ENCODE measurements at regions not wholly inside any gene's neighbourhood (a gene's known extent, or its start where the extent isn't known, plus 50 kb on each side); places are given as distances from the start of the nearest gene placed in this dataset.

DNA sequence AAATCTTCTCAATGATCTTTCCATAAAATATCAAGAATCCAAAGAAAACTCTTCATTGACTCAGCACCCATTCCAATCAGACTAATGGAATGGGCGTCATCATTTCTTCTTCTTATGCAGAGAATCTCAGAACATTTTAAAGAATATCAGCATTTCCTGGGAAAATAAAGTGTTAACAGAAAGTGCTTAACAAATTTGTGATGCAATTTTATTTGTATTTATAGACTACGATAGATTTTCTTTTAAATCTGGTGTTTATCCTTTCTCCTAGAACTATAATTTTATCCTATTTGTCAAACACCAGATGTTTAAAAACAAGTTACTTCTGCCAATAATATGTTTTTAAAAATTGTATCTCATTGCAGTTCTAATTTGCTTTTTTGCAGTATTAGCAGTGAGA, 330.7 kb downstream of the COL12A1 start:
- no peak for DNase-seq

DNA sequence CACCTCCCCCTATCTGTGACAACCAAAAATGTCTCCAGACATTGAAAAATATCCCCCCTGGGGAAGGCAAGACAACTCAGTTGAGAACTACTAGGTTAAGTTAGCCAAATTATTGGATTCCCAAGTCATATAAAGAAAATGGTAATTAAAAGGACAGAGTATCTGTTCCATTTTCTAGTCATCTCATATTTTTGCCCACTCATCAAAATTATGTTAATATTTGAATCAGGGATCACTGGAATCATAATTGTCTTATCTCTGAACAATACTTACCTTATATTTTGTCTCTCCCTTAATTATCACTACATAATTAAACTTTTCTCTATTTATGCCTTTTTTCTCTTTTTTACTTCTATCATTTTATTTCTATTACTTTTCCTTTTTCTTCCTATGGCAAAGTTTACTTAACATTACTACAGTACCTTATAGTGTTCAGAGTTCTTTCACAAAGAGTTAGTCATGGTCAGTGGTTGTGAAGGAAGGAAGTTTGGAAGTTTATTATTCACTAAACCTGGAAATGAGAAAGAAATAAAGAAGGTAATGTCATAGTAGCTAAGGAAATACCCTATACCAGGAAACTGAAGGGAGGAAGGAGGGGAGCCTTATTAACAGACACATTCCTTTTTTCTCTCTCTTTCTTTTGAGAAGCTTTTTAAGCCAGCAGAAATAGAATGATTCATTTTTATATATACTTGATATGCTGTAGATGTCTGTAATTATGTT, 332.9 kb downstream of the COL12A1 start:
- DNase-seq: no peak

GRCh38 chr6:74871757-74872156, 334.1 kb downstream of the COL12A1 start:
- no peak for DNase-seq

DNA sequence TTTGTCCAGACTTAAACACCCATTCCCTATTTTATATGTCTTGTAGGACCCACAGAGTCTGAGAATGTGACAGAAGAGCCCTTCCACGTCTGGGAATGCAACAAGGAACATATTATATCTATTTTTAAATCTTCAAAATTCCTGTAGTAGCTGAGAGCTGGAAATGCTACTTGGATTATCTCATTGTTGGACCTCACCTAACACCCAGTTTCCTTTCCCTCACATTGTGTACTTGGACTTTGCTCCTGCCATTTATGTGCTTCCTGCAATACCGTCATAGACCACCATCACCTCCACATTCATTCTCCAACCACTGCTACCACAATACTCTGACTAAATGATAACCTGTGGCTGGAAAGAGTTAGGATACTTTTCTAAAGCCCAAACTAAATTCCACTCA, 335.4 kb downstream of the COL12A1 start:
- no peak for DNase-seq

GRCh38 chr6:74867291-74867690, 338.6 kb downstream of the COL12A1 start:
- DNase-seq: no peak

GRCh38 chr6:74863968-74864367, 341.9 kb downstream of the COL12A1 start:
- DNase-seq: no peak

DNA sequence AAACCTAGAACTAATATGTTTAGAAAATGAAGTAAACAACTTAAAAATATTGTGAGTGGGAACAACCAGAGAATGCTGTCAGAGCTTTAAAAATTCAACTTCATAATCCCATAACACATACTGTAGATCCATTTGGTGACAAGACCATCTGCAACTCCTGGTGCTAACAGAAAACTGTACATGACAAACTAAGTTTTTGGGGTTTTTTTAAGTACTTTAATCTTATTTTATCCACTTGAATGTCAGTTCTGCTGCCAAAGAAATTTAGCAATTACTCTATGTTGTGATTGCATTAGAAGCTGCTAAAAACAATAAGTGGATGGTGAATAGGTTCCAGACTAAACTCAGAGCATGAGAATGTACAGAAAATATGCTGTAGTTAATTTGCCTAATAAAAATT, 345.4 kb downstream of the COL12A1 start:
- no peak for DNase-seq

GRCh38 chr6:74857157-74857556, 348.7 kb downstream of the COL12A1 start:
- no peak for DNase-seq

DNA sequence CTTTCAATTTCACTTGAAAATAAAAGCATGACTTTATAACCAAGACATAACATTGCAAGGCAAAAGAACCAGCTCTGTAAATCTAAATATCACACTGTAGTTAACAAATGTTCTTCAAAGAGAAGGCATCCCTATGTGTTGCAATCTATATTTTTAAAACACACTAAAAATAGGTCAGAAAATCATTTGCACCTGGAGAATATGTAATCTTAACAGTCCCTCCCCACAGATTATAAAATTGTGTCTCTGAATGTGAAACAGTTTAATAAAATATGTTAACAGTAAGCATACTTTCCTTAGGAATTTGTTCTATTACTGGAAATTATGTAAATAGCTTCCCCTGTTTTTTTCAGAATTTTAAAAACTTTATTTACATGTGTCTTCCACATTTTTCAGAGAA, 351.9 kb downstream of the COL12A1 start:
- DNase-seq: no peak

GRCh38 chr6:74851596-74851995, 354.3 kb downstream of the COL12A1 start:
- DNase-seq: no peak

DNA sequence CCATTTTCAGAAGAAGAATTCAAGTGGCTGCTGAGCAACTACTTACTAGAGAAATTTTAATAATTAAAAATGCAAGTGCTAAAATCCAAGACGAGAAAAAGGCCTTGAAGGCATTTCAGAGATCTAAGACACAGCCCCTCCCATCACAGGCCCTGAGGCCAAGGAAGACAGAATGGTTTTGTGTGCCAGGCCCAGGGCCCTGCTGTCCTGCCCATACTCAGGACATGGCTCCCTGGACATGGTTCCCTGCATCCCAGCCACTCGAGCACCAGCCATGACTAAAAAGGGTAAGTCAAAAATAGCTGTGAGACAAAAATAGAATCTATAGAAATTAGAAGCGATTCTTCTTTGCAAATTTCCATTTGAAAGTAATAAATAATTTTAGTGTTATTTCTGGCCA, 364.9 kb downstream of the COL12A1 start:
- DNase-seq: no peak

DNA sequence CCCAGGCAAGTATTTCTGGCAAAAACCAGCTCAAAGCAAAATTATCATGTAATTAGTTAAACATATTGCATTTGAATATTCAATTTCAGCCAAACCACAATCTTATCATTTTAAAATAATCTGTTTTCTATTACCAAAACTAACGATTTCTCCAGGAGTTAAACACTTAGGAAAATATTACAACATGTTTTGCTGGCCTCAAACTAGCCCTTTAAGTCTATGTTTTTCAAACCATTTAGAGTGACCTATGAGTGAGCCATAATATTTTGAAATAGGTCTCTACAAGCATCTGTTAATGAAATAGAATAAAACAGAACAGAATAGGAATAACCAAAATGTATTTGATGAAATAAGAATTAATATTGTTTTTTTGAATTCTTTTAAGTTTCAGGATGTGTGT, 370.9 kb downstream of the COL12A1 start:
- DNase-seq: no peak

GRCh38 chr6:74826263-74826662, 379.6 kb downstream of the COL12A1 start:
- no peak for DNase-seq

- no peak for DNase-seq
Observed at GRCh38 chr6:74814440-74814839, 391.4 kb downstream of the COL12A1 start.

DNA sequence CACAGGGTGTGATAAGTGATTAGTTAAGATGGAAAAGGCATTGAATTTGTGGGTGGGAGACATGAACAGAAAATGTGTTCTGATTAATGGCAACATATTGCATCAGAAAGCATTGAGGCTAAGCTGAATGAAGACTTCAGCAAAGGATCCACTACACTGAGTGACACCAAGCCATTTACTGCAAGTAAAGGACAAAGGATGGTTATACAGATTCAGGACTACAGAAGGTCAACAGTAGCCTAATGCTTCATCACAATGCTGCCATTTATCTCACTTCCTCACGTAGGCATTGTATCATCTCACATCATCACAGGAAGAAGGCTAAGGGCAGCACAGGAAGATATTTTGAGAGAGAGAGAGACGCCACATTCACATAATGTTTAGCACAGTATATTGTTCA, 398.2 kb downstream of the COL12A1 start:
- DNase-seq: no peak

DNA sequence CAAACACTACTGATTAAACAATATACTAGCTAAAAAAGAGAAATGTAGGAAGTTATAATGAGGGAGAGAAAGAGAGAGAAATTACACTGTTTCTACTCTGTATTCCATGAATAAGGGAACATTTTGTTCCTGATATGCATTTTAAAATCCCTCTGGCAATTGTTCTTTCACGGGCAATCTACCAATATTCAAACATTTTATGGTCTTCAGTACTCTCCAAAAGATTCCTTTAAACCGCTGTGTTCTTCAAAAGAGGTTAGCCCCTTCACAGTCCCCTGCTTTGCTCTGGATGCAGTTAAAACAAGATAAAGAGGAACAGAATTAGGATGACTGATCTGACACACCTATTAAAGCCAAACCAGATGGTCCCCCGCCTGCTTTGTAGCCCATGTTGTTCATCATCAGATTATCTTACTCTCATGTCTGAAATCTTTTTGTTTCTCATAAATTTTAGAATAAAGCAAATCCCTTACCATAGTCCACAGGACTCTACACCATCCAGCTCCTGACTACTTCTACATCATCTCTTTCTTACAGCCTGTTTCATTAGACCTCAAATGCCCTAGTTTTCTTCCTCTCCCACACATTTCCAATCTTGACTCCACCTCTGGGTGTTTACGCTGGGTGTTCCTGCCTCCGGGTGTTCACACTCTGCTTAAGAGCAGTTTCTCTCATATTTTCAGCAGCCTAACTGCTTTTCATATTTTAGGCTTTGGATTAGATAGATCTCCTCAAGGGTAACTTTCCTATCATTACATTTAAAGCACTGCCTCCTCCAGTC, 399.7 kb downstream of the COL12A1 start:
- no peak for DNase-seq

DNA sequence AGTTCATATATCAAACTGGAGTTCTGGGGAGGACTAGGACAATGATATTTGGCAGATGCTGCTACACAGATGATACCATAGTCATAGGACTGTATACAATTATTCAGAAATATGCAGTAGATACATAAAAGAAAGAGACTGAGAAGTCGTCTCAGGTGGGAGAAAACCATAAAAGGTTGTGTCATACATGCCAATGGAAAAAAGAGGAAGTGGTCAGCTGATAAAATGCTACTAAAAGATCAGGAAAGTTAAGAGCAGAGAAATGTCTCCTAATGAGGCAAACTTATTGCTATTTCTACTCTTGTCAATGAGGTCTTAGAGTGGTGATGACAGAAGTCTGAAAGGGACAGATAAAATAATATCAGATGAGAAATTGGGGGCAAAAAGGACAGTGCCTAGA, 407.6 kb downstream of the COL12A1 start:
- no peak for DNase-seq

- no peak for DNase-seq
Observed at GRCh38 chr6:74785236-74785635, 420.6 kb downstream of the COL12A1 start.

DNA sequence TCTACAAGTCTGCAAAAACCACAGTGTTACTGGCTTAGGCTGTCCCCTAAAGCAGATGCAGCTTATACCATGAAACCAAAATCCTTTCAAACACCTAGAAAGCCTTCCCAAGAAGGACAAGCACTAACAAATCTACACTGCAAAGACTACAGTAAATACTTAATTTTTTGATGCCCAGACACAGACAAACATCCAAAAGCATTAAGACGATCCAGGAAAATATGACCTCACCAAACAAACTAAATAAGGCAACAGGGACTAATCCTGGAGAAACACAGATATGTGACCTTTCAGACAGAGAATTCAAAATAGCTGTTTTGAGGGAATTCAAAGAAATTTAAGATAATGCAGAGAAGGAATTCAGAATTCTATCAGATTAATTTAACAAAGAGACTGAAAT, 423.5 kb downstream of the COL12A1 start:
- no peak for DNase-seq

DNA sequence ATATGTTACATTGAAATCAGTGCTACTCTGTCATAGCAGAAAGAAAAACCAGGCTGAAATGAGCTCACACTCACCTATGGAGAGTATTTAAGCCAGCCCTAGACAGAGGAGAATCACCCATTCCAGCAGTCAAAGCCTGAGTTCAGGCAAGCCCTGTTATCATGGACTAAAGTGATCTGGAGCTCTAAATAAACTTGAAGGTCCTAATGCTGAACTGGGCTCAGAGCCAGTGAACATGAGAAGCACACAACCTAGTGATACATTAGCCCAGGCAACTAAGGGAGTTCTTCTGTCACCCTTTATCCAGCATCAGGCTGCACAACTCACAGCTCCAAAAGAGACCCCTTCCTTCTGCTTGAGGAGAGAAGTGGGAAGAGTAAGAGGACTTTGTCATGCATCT, 425.0 kb downstream of the COL12A1 start:
- no peak for DNase-seq

GRCh38 chr6:74768738-74769137, 437.1 kb downstream of the COL12A1 start:
- DNase-seq: no peak

DNA sequence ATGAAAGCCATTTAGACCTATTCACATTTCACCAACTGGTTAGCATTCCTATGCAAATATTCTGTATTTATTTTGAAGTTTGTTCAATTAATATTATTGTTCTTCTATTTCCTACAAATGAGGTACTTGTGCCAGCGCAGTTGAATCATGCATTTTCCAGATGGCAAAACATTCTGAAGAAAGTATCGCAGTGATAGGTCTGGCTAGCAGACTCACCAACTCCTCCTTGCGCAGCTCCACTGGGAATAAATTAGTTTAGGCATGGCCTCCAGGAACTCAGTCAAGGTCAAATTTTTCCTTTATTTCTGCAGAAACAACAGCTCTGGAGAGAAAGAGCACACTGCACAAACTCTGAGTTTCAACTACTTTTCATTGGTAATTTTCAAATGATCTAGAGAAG, 437.7 kb downstream of the COL12A1 start:
- DNase-seq: no peak

DNA sequence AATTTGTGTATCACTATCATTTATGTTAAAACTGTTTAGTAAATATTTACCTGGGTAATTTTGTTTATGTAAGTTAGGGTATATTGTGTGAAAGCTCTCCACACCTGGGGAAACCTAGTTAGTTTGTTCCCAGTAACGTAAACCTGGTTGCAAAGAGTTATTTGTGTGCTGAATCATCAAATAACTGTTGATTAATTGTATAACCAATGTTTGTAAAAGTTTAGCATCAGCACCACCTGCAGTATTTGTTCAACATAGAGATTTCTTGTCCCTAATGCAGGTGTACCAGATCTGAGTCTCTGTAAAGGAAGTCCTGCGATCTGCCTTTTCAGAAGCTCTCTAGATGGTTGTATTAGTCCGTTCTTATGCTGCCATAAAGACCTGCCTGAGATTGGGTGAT, 440.4 kb downstream of the COL12A1 start:
- DNase-seq: no peak

DNA sequence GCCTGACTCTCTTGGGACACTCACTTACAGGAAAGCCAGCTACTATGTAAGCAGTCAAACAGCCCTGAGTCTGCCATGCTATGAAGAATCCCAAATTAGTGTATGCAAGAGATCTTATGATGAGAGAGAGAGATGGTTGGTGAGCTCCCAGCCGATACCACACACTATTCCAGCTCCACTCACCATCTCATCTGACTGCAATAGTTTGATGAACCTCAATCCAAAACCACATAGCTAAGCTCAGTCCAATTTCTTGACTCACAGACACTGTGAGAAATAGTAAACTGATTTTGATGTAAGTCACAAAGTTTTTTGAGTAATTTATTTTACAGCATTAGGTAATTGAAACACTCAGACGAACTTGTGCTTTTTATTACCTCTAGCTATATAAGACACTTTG, 441.4 kb downstream of the COL12A1 start:
- no peak for DNase-seq

DNA sequence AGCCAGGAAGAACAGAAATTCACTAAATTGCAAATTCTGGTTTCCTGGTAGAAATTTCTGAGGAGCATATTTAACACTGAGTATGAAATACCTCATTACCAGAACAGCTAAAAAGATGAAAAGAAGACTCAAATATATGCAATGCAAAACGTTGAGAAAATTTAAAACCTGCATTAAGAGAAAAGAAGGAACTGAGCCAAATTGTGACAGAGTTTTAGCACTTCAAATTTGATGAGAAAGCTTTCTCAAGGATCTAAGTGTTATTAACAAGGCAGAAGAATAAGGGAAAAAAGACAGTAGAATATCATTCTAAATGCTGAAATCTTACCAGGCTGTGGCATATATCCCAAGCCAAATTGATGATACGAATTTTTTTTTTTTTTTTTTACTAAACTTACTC, 443.0 kb downstream of the COL12A1 start:
- DNase-seq: no peak
